Liver (tissue), 8 donors: ENCODE measurements at regions not wholly inside any gene's neighbourhood (a gene's known extent, or its start where the extent isn't known, plus 50 kb on each side); places are given as distances from the start of the nearest gene placed in this dataset.

ENCODE experiments used
- DNase-seq: peaks from one replicate; pipeline ENCODE4 v3.0.0-alpha.2; 2017; ENCODE audit warnings: low spot score
- H3K27ac ChIP-seq, 2 donors: one replicate each; pipeline ENCODE4 v1.7.0; 2013; ENCODE audit warnings: inconsistent platforms in 2 of 2, low read length in 2 of 2, control low read depth in 1 of 2, low read depth in 1 of 2, mild to moderate bottlenecking in 1 of 2
- H3K27me3 ChIP-seq, 4 donors: one replicate each; pipeline versions ENCODE4 v1.6.1 to v1.7.0; 2013; ENCODE audit warnings: low read length in 3 of 4, inconsistent platforms in 1 of 4, mild to moderate bottlenecking in 1 of 4, moderate library complexity in 1 of 4; ENCODE audit not compliant: control insufficient read depth in 4 of 4, insufficient read depth in 4 of 4
- H3K36me3 ChIP-seq, 4 donors: one replicate each; pipeline versions ENCODE4 v1.6.1 to v1.7.0; 2013; ENCODE audit warnings: low read length in 3 of 4, mild to moderate bottlenecking in 3 of 4, low read depth in 1 of 4, moderate library complexity in 1 of 4; ENCODE audit not compliant: control insufficient read depth in 4 of 4, insufficient read depth in 3 of 4
- H3K4me1 ChIP-seq, 4 donors: one replicate each; pipeline versions ENCODE4 v1.6.1 to v1.7.0; 2013; ENCODE audit warnings: low read length in 3 of 4, mild to moderate bottlenecking in 3 of 4, moderate library complexity in 1 of 4; ENCODE audit not compliant: control insufficient read depth in 4 of 4, insufficient read depth in 4 of 4
- H3K4me3 ChIP-seq, 3 donors: one replicate each; pipeline versions ENCODE4 v1.6.1 to v1.7.0; 2013; ENCODE audit warnings: low read length in 3 of 3, control low read depth in 1 of 3, low read depth in 1 of 3, mild to moderate bottlenecking in 1 of 3
- H3K9ac ChIP-seq, 2 donors: one replicate each; pipeline ENCODE4 v1.7.0; 2013; ENCODE audit warnings: low read length in 2 of 2, mild to moderate bottlenecking in 2 of 2, moderate library complexity in 2 of 2, control low read depth in 1 of 2, low read depth in 1 of 2
- H3K9me3 ChIP-seq, 4 donors: one replicate each; pipeline versions ENCODE4 v1.6.1 to v1.7.0; 2013; ENCODE audit warnings: low read length in 3 of 4; ENCODE audit not compliant: control insufficient read depth in 4 of 4
- EGR1 ChIP-seq, 2 donors: IDR thresholded peaks; 2 replicates each; pipeline ENCODE4 v1.6.1; 2016 to 2018; ENCODE audit warnings: antibody characterized with exemption in 2 of 2, low read depth in 2 of 2
- FOXA1 ChIP-seq: IDR thresholded peaks from 2 replicates; pipeline ENCODE4 v1.6.1; 2016; ENCODE audit warnings: antibody characterized with exemption
- FOXA2 ChIP-seq: IDR thresholded peaks from 2 replicates; pipeline ENCODE4 v1.6.1; 2016; ENCODE audit warnings: antibody characterized with exemption
- GABPA ChIP-seq, 2 donors: IDR thresholded peaks in 1 of 2; conservative IDR thresholded peaks in 1 of 2; 2 replicates each; pipeline ENCODE4 v1.6.1; 2016; ENCODE audit warnings: antibody characterized with exemption in 2 of 2, mild to moderate bottlenecking in 1 of 2, moderate library complexity in 1 of 2
- HNF4A ChIP-seq, 2 donors: conservative IDR thresholded peaks; 2 replicates each; pipeline ENCODE4 v1.6.1; 2016; ENCODE audit warnings: antibody characterized with exemption in 2 of 2, mild to moderate bottlenecking in 2 of 2
- HNF4G ChIP-seq: IDR thresholded peaks from 2 replicates; pipeline ENCODE4 v1.6.1; 2016; ENCODE audit warnings: antibody characterized with exemption
- JUND ChIP-seq, 2 donors: IDR thresholded peaks; 2 replicates each; pipeline ENCODE4 v1.6.1; 2016; ENCODE audit warnings: antibody characterized with exemption in 2 of 2
- NR2F2 ChIP-seq: IDR thresholded peaks from 2 replicates; pipeline ENCODE4 v1.6.1; 2016; ENCODE audit warnings: antibody characterized with exemption
- RAD21 ChIP-seq, 2 donors: IDR thresholded peaks; 2 replicates each; pipeline ENCODE4 v1.6.1; 2016; ENCODE audit warnings: antibody characterized with exemption in 2 of 2, mild to moderate bottlenecking in 2 of 2
- RXRA ChIP-seq, 2 donors: IDR thresholded peaks; 2 replicates each; pipeline ENCODE4 v1.6.1; 2017 to 2018; ENCODE audit warnings: antibody characterized with exemption in 2 of 2, mild to moderate bottlenecking in 1 of 2
- SP1 ChIP-seq: IDR thresholded peaks from 2 replicates; pipeline ENCODE4 v1.6.1; 2018; ENCODE audit warnings: antibody characterized with exemption, mild to moderate bottlenecking
- TAF1 ChIP-seq: conservative IDR thresholded peaks from 2 replicates; pipeline ENCODE4 v1.6.1; 2016; ENCODE audit warnings: antibody characterized with exemption, mild to moderate bottlenecking
- YY1 ChIP-seq: IDR thresholded peaks from 2 replicates; pipeline ENCODE4 v1.6.1; 2016; ENCODE audit warnings: antibody characterized with exemption, mild to moderate bottlenecking
- WGBS: extraction: QIAGEN DNeasy Blood & Tissue Kit; methylation state at CpG from one replicate; pipeline ENCODE4 v1.1.7; 2013; 5-methylcytosine and 5-hydroxymethylcytosine counted together
- TF ChIP-seq, protein P1 (sequence below): IDR thresholded peaks from 2 replicates; pipeline ENCODE4 v1.6.1; 2016; ENCODE audit warnings: antibody characterized with exemption
- TF ChIP-seq, protein P2 (sequence below): IDR thresholded peaks from 2 replicates; pipeline ENCODE4 v1.6.1; 2016; ENCODE audit warnings: antibody characterized with exemption
- TF ChIP-seq, protein P3 (sequence below): IDR thresholded peaks from 2 replicates; pipeline ENCODE4 v1.6.1; 2016; ENCODE audit warnings: antibody characterized with exemption
- TF ChIP-seq, protein P4 (sequence below): fragments of 150-350 bp; IDR thresholded peaks from 2 replicates; pipeline ENCODE4 v1.5.1; 2017; ENCODE audit warnings: improper control_type of control experiment, low read depth, low read length; ENCODE audit not compliant: missing input control
- TF ChIP-seq, protein P5 (sequence below): IDR thresholded peaks from 2 replicates; pipeline ENCODE4 v1.6.1; 2016; ENCODE audit warnings: antibody characterized with exemption, mild to moderate bottlenecking
- donor health status: healthy.
- donor health status: healthy.
- donor health status: healthy.
- donor health status: healthy.
- donor health status: healthy.

DNA sequence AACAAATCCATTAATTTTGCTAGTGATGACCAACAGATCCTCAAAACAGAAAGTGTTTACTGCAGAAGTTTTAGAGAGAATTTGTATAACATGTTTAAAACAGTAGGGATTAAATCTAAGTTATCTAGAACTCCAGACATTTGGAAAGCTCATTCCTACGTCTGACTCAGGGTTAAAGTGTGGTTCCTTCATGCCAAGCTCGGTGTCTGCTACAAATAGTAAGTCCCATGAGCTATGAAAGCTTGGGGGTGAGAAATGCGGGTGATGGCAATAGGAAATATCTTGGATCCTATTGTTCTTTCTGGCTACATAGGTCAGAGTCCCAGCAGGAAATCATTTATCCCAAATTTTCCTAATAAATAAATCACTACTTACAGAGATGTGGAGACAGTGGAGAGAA lies 867.1 kb downstream of the UQCRFS1 start:
- Histone ChIP-seq H3K9ac (no peak overlapping the region), H3K36me3 (no peaks in the 10 kb centered on the region), H3K4me3 (no peak overlapping the region), H3K27me3 (no peaks in the 10 kb centered on the region), H3K4me1 (no peaks in the 10 kb centered on the region), H3K27ac (no peak overlapping the region), H3K9me3 (no peaks in the 10 kb centered on the region)
- WGBS = 62% methylated on average over 3 of the region's 3 CpGs
- TF ChIP-seq, protein P1, sequence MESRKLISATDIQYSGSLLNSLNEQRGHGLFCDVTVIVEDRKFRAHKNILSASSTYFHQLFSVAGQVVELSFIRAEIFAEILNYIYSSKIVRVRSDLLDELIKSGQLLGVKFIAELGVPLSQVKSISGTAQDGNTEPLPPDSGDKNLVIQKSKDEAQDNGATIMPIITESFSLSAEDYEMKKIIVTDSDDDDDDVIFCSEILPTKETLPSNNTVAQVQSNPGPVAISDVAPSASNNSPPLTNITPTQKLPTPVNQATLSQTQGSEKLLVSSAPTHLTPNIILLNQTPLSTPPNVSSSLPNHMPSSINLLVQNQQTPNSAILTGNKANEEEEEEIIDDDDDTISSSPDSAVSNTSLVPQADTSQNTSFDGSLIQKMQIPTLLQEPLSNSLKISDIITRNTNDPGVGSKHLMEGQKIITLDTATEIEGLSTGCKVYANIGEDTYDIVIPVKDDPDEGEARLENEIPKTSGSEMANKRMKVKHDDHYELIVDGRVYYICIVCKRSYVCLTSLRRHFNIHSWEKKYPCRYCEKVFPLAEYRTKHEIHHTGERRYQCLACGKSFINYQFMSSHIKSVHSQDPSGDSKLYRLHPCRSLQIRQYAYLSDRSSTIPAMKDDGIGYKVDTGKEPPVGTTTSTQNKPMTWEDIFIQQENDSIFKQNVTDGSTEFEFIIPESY = no peak
- TF ChIP-seq FOXA1 = no peak
- TF ChIP-seq GABPA (IDR thresholded peaks at IDR 0.05 in 1 of 2, conservative IDR thresholded peaks at IDR 0.05 in 1 of 2) = no peak
- no peak for TF ChIP-seq EGR1 (IDR thresholded peaks at IDR 0.05; ENCODE audit: low read depth in 2 of 2)
- TF ChIP-seq, protein P2, sequence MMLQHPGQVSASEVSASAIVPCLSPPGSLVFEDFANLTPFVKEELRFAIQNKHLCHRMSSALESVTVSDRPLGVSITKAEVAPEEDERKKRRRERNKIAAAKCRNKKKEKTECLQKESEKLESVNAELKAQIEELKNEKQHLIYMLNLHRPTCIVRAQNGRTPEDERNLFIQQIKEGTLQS = no peak
- TF ChIP-seq HNF4G = no peak
- no peak for TF ChIP-seq SP1
- TF ChIP-seq TAF1 = no peak
- TF ChIP-seq, protein P3, sequence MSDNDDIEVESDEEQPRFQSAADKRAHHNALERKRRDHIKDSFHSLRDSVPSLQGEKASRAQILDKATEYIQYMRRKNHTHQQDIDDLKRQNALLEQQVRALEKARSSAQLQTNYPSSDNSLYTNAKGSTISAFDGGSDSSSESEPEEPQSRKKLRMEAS = no peak
- TF ChIP-seq NR2F2 = no peak
- TF ChIP-seq, protein P4, sequence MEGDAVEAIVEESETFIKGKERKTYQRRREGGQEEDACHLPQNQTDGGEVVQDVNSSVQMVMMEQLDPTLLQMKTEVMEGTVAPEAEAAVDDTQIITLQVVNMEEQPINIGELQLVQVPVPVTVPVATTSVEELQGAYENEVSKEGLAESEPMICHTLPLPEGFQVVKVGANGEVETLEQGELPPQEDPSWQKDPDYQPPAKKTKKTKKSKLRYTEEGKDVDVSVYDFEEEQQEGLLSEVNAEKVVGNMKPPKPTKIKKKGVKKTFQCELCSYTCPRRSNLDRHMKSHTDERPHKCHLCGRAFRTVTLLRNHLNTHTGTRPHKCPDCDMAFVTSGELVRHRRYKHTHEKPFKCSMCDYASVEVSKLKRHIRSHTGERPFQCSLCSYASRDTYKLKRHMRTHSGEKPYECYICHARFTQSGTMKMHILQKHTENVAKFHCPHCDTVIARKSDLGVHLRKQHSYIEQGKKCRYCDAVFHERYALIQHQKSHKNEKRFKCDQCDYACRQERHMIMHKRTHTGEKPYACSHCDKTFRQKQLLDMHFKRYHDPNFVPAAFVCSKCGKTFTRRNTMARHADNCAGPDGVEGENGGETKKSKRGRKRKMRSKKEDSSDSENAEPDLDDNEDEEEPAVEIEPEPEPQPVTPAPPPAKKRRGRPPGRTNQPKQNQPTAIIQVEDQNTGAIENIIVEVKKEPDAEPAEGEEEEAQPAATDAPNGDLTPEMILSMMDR = no peak
- DNase-seq = no peak

DNA sequence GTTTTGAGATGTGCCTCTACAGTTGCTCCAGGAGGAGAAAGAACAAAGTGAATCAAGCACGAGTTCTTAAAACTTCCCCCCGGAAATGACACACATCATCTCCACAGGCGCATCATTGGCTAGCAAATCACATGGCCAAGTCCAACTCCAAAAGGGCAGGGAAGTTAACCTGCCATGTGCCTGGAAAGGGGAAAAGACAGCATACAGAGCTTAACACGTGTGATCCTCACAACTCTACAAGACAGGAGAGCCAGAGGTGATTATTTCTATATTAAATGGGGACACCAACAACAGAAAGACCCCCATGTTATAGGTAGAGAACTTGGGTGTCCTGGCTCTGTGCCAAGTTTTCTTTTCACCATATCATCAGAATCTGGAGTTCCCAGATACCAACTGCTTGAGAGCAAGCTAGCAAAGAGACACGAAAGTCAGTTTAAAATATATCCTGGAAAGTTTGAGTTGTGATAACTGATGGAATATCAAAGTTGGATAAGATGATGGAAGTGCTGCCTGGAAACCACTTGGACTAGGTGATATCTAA lies 871.1 kb downstream of the UQCRFS1 start:
- Histone ChIP-seq H3K9me3 (no peaks in the 10 kb centered on the region), H3K27me3 (peaks cover 0 to 2% (median 0%) of the 10 kb centered on the region in 4 donors), H3K4me3 (no peak overlapping the region), H3K27ac (no peak overlapping the region), H3K36me3 (no peaks in the 10 kb centered on the region), H3K4me1 (no peaks in the 10 kb centered on the region), H3K9ac (no peak overlapping the region)
- WGBS = 75% methylated on average over 5 of the region's 5 CpGs
- DNase-seq = no peak
- no peak for TF ChIP-seq TAF1
- TF ChIP-seq RAD21 (IDR thresholded peaks at IDR 0.05) = no peak
- no peak for TF ChIP-seq YY1
- no peak for TF ChIP-seq JUND (IDR thresholded peaks at IDR 0.05)
- no peak for TF ChIP-seq EGR1 (IDR thresholded peaks at IDR 0.05; ENCODE audit: low read depth in 2 of 2)
- no peak for TF ChIP-seq HNF4A (conservative IDR thresholded peaks at IDR 0.05)
- no peak for TF ChIP-seq HNF4G
- TF ChIP-seq, protein P2 = no peak
- TF ChIP-seq, protein P4 = no peak
- TF ChIP-seq RXRA (IDR thresholded peaks at IDR 0.05) = no peak
- TF ChIP-seq SP1 = no peak
- TF ChIP-seq, protein P5, sequence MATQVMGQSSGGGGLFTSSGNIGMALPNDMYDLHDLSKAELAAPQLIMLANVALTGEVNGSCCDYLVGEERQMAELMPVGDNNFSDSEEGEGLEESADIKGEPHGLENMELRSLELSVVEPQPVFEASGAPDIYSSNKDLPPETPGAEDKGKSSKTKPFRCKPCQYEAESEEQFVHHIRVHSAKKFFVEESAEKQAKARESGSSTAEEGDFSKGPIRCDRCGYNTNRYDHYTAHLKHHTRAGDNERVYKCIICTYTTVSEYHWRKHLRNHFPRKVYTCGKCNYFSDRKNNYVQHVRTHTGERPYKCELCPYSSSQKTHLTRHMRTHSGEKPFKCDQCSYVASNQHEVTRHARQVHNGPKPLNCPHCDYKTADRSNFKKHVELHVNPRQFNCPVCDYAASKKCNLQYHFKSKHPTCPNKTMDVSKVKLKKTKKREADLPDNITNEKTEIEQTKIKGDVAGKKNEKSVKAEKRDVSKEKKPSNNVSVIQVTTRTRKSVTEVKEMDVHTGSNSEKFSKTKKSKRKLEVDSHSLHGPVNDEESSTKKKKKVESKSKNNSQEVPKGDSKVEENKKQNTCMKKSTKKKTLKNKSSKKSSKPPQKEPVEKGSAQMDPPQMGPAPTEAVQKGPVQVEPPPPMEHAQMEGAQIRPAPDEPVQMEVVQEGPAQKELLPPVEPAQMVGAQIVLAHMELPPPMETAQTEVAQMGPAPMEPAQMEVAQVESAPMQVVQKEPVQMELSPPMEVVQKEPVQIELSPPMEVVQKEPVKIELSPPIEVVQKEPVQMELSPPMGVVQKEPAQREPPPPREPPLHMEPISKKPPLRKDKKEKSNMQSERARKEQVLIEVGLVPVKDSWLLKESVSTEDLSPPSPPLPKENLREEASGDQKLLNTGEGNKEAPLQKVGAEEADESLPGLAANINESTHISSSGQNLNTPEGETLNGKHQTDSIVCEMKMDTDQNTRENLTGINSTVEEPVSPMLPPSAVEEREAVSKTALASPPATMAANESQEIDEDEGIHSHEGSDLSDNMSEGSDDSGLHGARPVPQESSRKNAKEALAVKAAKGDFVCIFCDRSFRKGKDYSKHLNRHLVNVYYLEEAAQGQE = no peak
- TF ChIP-seq, protein P1 = no peak
- TF ChIP-seq NR2F2 = no peak
- no peak for TF ChIP-seq FOXA2
